MV-4-11 (cell line): ENCODE measurements at regions not wholly inside any gene's neighbourhood (a gene's known extent, or its start where the extent isn't known, plus 50 kb on each side); places are given as distances from the start of the nearest gene placed in this dataset.

Experiments used
- DNase-seq: peaks from one replicate; lab custom pipeline; 2025; lab: John Stamatoyannopoulos, UW

DNA sequence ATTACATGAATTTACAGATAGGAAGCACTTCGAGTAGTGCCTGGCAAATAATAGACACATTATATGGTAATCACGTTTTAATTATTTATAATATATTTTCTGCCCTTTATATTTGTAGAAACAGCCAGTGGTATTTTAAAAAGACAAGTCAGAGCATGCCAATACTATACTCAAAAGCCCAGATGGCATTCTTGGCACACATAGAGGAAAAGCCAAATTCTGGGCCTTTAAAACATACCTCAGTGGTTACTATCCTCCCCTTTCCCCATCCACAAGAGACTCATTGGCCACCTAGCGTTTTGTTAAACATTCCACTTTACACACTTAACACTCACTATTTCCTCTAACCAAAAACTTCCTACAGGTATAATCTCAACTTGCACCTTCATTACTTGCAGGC, 63.3 kb upstream of the ZNF804A start:
- no peak for DNase-seq

DNA sequence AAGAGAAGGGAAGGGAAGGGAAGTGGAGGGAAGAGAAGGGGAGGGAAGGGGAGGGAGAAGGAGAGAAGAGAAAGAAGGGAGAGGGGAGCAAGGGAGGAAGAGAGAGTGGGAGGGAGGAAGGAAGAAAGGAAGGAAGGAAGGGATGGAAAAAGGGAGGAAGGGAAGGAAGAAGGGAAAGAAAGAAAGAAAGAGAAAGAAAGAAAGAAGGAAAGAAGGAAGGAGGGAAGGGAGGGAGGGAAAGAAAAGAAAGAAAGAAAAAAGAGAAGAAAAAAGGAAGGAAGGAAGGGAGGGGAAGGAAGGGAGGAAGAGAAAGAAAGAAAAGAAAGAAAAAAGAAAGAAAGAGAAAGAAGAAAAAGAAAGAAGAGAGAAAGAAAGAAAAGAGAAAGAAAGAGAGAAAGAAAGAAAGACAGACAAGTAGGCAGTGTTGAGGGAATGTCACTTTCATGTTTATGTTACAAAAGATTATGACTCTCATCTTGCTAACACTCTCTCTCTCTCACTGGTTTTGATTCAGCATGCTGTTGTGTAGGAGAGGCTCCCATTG, 58.0 kb upstream of the ZNF804A start:
- no peak for DNase-seq

DNA sequence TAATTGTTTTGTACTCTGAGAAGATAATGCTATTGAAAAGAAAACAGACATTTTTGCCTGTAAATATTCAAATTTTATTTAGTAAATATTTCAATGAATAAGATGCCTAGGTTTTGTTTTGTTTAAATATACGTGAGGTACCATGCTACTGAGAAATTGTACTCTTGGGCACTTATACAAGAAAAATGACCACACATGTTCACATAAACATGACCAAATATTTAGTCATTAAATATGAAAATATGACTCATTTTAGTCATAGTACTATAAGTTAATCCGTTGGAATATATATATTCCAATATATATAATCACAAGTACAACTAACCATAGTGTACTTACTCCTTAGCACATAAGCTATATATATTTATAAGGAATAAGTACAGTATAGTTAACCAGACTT, 56.7 kb upstream of the ZNF804A start:
- DNase-seq = no peak

DNA sequence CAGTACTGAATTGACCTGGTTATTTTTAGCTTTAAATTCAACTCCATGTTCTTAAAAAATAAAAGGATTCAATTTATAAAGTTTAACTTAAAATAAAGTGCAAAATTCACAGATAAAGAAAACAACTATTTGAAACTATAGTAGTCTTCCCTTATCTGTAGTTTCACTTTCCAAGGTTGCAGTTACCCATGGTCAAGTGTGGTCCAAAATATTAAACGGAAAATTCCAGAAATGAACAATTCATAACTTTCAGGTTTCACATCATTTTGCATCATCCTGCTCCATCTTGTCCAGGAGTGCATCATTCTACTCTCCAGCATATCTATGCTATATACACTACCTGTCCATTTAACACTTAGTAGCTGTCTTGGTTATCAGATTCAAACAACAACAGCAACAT, 54.5 kb upstream of the ZNF804A start:
- DNase-seq = no peak
